Panc1 (cell line): ENCODE measurements at regions not wholly inside any gene's neighbourhood (a gene's known extent, or its start where the extent isn't known, plus 50 kb on each side); places are given as distances from the start of the nearest gene placed in this dataset.

ENCODE experiments used
- ATAC-seq: fragments of 200-7000 bp; cut with Tn5 transposase; 2 replicates; pipeline ENCODE4 v1.9.1; 2020; ENCODE audit warnings: mild to moderate bottlenecking, moderate library complexity
- BruUV-seq: library from RNA; stranded (reverse); fragments of 400-500 nt; replicated peaks from 2 replicates; lab custom pipeline; 2021; lab: Mats Ljungman, UMichigan
- CTCF ChIA-PET: fragments of 300-600 bp; sonication (Branson Sonifier 250); formaldehyde crosslinking; loops from one replicate; lab custom pipeline; 2022; ENCODE audit warnings: antibody characterized with exemption; lab: Charles Lee
- POLR2A ChIA-PET: fragments of 300-600 bp; sonication (Branson Sonifier 250); formaldehyde crosslinking; loops from one replicate; lab custom pipeline; 2022; ENCODE audit warnings: antibody characterized with exemption; lab: Charles Lee
- DNase-seq: peaks from one replicate; pipeline ENCODE4 v3.0.0-alpha.2; 2010; ENCODE audit warnings: low read depth, low spot score
- H3K27ac ChIP-seq: 2 replicates; pipeline ENCODE4 v1.5.1; 2011; ENCODE audit warnings: mild to moderate bottlenecking, low read length, inconsistent platforms
- H3K27me3 ChIP-seq: fragments of 200-500 bp; sonication (Bioruptor generic); 2 replicates; pipeline ENCODE4 v1.6.0; 2014; ENCODE audit warnings: low read length, inconsistent platforms; ENCODE audit not compliant: control insufficient read depth, insufficient read depth
- H3K36me3 ChIP-seq: fragments of 200-500 bp; sonication (Bioruptor generic); 2 replicates; pipeline ENCODE4 v1.5.1; 2014; ENCODE audit warnings: inconsistent platforms, mild to moderate bottlenecking, low read length, moderate library complexity; ENCODE audit not compliant: control insufficient read depth, insufficient read depth
- H3K4me1 ChIP-seq: 2 replicates; pipeline ENCODE4 v1.5.1; 2011; ENCODE audit warnings: inconsistent platforms, mild to moderate bottlenecking, low read length, moderate library complexity; ENCODE audit not compliant: control insufficient read depth, insufficient read depth
- H3K4me3 ChIP-seq, 2 experiments: 2 replicates each; pipeline ENCODE4 v1.5.1; 2011 to 2012; ENCODE audit warnings: low read depth in 2 of 2, low read length in 2 of 2, mild to moderate bottlenecking in 2 of 2, inconsistent platforms in 1 of 2, moderate library complexity in 1 of 2
- H3K9me3 ChIP-seq: fragments of 200-500 bp; sonication (Bioruptor generic); 2 replicates; pipeline ENCODE4 v1.5.1; 2014; ENCODE audit warnings: low read depth, mild to moderate bottlenecking, inconsistent platforms, low read length, moderate library complexity; ENCODE audit not compliant: control insufficient read depth, insufficient read depth
- CTCF ChIP-seq: fragments of 450-650 bp; IDR thresholded peaks from 2 replicates; pipeline ENCODE4 v1.5.1; 2017; ENCODE audit warnings: mild to moderate bottlenecking
- POLR2AphosphoS5 ChIP-seq: IDR thresholded peaks from 2 replicates; pipeline ENCODE4 v1.6.1; 2012; ENCODE audit warnings: mild to moderate bottlenecking, low read depth, low read length, moderate library complexity
- REST ChIP-seq, 2 experiments: IDR thresholded peaks; 2 replicates each; pipeline ENCODE4 v1.6.1; 2011 to 2012; ENCODE audit warnings: low read depth in 2 of 2, control low read depth in 1 of 2, low read length in 1 of 2, mild to moderate bottlenecking in 1 of 2, moderate library complexity in 1 of 2; ENCODE audit not compliant: insufficient read depth in 1 of 2
- SIN3A ChIP-seq: IDR thresholded peaks from 2 replicates; pipeline ENCODE4 v1.6.1; 2012; ENCODE audit warnings: low read depth, mild to moderate bottlenecking, low read length, moderate library complexity, borderline replicate concordance; ENCODE audit not compliant: insufficient read depth
- TCF7L2 ChIP-seq: IDR thresholded peaks from 2 replicates; pipeline ENCODE4 v1.6.1; 2011; ENCODE audit warnings: mild to moderate bottlenecking, low read depth, low read length, inconsistent platforms
- in situ Hi-C: cut with HindIII; loops from 2 replicates; pipeline ENCODE4 v1.10.0; 2016; ENCODE audit warnings: low sequenced_read_pairs, low pct_unique_long_range_greater_than_20kb
- intact Hi-C: fragments of 100-400 bp; cut with micrococcal nuclease; formaldehyde crosslinking; loops from one replicate; pipeline ENCODE4 v1.10.0; 2022; ENCODE audit not compliant: unreplicated experiment

GRCh38 chr13:80469105-80469852 lies 128.4 kb upstream of the SPRY2 start:
- POLR2A ChIA-PET, result no interaction called here
- no peak overlapping the region for H3K27ac ChIP-seq
- no peak for TF ChIP-seq TCF7L2
- TF ChIP-seq POLR2AphosphoS5, result no peak
- no peak for TF ChIP-seq CTCF
- TF ChIP-seq SIN3A, result no peak
- no peak for TF ChIP-seq REST (IDR thresholded peaks at IDR 0.05; ENCODE audit: insufficient read depth in 1 of 2, low read depth in 2 of 2, low read length in 1 of 2)

GRCh38 chr13:80465321-80465720 lies 124.4 kb upstream of the SPRY2 start:
- BruUV-seq, result no TSS peak
- CTCF ChIA-PET, result no interaction called here

More at GRCh38 chr13:80469105-80469852, 128.4 kb upstream of the SPRY2 start:
- peaks cover 2% of the 10 kb centered on the region; the same call in 1 of the 2 replicates for H3K4me1 ChIP-seq
- CTCF ChIA-PET, result no interaction called here
- BruUV-seq, result no TSS peak
- no peaks in the 10 kb centered on the region for H3K9me3 ChIP-seq
- H3K4me3 ChIP-seq, result no peak overlapping the region
- DNase-seq (no peak), ATAC-seq (no peak)
- no peaks in the 10 kb centered on the region for H3K36me3 ChIP-seq
- H3K27me3 ChIP-seq, result no peaks in the 10 kb centered on the region
- in situ Hi-C loops (no loop called here), intact Hi-C loops (no loop called here)

More at GRCh38 chr13:80465321-80465720, 124.4 kb upstream of the SPRY2 start:
- TF ChIP-seq TCF7L2, result no peak
- TF ChIP-seq POLR2AphosphoS5, result no peak
- TF ChIP-seq SIN3A, result no peak
- no peak for TF ChIP-seq REST (IDR thresholded peaks at IDR 0.05; ENCODE audit: insufficient read depth in 1 of 2, low read depth in 2 of 2, low read length in 1 of 2)
- TF ChIP-seq CTCF, result no peak
- Histone ChIP-seq H3K27ac (no peak overlapping the region), H3K27me3 (no peaks in the 10 kb centered on the region), H3K9me3 (no peaks in the 10 kb centered on the region), H3K4me1 (no peaks in the 10 kb centered on the region), H3K36me3 (no peaks in the 10 kb centered on the region), H3K4me3 (no peak overlapping the region)
- intact Hi-C loops, result no loop called here
- in situ Hi-C loops, result no loop called here
- POLR2A ChIA-PET, result no interaction called here
- ATAC-seq (no peak), DNase-seq (no peak)
